ENCODE measurements at regions not wholly inside any gene's neighbourhood (a gene's known extent, or its start where the extent isn't known, plus 50 kb on each side); places are given as distances from the start of the nearest gene placed in this dataset.
"Not testable (repeated sequence)": the region's sequence is repeated elsewhere in the genome, so short reads cannot be mapped to it uniquely, and the experiment has no call there.

- ATAC-seq; H3K4me1 ChIP-seq; DNase-seq; H3K4me3 ChIP-seq; H3K9me3 ChIP-seq; intact Hi-C loops (cut with DNase I); H3K27ac ChIP-seq; H3K27me3 ChIP-seq; H3K36me3 ChIP-seq: not testable (repeated sequence)
- 67% methylated on average over 5 of the region's 6 CpGs for WGBS, 2 donors
Measured at GRCh38 chr6:57860481-57861315, 543.3 kb downstream of the PRIM2 start.

DNA sequence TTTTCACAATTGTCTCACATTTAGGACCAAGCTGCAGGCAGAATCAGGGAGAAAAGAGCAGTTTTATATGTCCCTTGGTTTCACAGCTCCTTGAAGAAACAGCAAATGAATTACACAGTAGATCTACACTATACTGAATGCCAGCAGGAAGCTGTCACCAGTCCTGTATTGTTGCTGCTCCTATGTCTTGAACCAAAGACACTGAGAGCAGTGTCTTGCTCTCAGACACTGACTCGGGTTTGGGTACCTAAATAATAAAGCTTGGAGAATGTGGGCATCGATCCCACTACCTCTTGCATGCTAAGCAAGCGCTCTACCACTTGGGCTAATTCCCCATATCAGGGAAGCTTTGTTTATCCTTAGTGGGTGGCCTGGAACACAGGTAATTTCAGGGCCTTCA, 552.7 kb downstream of the PRIM2 start:
- DNase-seq; H3K4me1 ChIP-seq; ATAC-seq; H3K27ac ChIP-seq; H3K36me3 ChIP-seq; H3K9me3 ChIP-seq; H3K27me3 ChIP-seq; intact Hi-C loops (cut with DNase I); H3K4me3 ChIP-seq: not testable (repeated sequence)
- 24 to 48% methylated on average over 3 of the region's 3 CpGs for WGBS, 2 donors

- H3K27ac ChIP-seq; ATAC-seq; H3K4me3 ChIP-seq; H3K27me3 ChIP-seq; H3K4me1 ChIP-seq; H3K36me3 ChIP-seq; intact Hi-C loops (cut with DNase I); H3K9me3 ChIP-seq; DNase-seq: not testable (repeated sequence)
- WGBS, 2 donors: 67 to 71% methylated on average over 7 of the region's 7 CpGs
Measured at GRCh38 chr6:57873424-57873823, 556.0 kb downstream of the PRIM2 start.

- H3K27me3 ChIP-seq; DNase-seq; H3K27ac ChIP-seq; H3K4me1 ChIP-seq; H3K9me3 ChIP-seq; H3K36me3 ChIP-seq; intact Hi-C loops (cut with DNase I); ATAC-seq; H3K4me3 ChIP-seq: not testable (repeated sequence)
- 85 to 88% methylated on average over 2 of the region's 2 CpGs for WGBS, 2 donors
Measured at GRCh38 chr6:57876659-57877058, 559.2 kb downstream of the PRIM2 start.

GRCh38 chr6:57877729-57878128, 560.3 kb downstream of the PRIM2 start:
- H3K36me3 ChIP-seq; DNase-seq; H3K27me3 ChIP-seq; intact Hi-C loops (cut with DNase I); H3K4me1 ChIP-seq; H3K9me3 ChIP-seq; H3K27ac ChIP-seq; ATAC-seq; H3K4me3 ChIP-seq: not testable (repeated sequence)
- WGBS, 2 donors: 87 to 91% methylated on average over 3 of the region's 3 CpGs

GRCh38 chr6:57878792-57879191, 561.4 kb downstream of the PRIM2 start:
- H3K36me3 ChIP-seq; H3K4me3 ChIP-seq; H3K27me3 ChIP-seq; ATAC-seq; H3K27ac ChIP-seq; intact Hi-C loops (cut with DNase I); H3K9me3 ChIP-seq; H3K4me1 ChIP-seq; DNase-seq: not testable (repeated sequence)
- WGBS, 2 donors: 59 to 61% methylated on average over 1 of the region's 1 CpG

DNA sequence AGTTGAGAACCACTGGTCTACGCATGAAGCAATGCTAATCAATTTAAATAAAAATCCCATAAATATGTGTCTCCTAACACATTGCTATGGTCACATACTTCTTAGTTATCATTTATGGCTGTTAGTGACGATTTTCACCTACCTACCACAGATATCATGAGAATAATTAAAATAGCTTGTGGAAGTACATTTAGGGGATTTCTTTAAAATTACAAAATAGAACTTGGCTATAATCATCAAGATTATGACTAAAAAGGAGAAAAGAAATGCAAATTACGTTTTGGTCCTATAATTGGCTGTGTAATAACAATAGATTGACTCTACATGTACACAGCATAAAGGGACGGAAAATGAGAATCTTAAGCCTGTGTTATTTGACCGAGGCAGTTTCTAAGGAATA, 581.4 kb downstream of the PRIM2 start:
- ATAC-seq; intact Hi-C loops (cut with DNase I): not testable (repeated sequence)
- WGBS, 2 donors: 78 to 82% methylated on average over 5 of the region's 5 CpGs

GRCh38 chr6:57900687-57901399, 583.4 kb downstream of the PRIM2 start:
- H3K9me3 ChIP-seq; H3K4me3 ChIP-seq; H3K4me1 ChIP-seq; H3K27ac ChIP-seq; H3K36me3 ChIP-seq; H3K27me3 ChIP-seq; ATAC-seq; intact Hi-C loops (cut with DNase I); DNase-seq: not testable (repeated sequence)
- WGBS, 2 donors: 93 to 94% methylated on average over 2 of the region's 5 CpGs

More for the DNA sequence above, 581.4 kb downstream of the PRIM2 start:
- H3K27me3 ChIP-seq, H3K27ac ChIP-seq, H3K36me3 ChIP-seq, H3K4me3 ChIP-seq, DNase-seq, H3K9me3 ChIP-seq, H3K4me1 ChIP-seq: not testable (repeated sequence)

DNA sequence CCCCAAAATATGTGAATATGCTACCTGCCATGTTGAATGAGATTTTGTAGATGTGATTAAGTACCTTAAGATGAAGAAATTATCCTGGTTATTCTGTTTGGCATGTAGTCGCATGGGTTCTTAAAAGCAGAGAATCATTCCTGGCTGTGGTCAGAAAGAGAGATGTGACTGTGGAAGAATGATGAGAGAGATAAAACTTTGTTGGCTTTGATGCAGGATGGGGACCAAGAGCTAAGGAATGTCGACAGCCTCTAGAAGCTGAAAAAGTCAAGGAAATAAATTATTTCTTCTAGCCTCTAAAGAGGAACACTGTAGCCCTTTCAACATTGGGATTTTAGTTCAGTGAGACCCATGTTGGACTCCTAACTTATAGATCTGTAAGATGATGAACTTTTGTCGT, 584.0 kb downstream of the PRIM2 start:
- H3K4me3 ChIP-seq; H3K36me3 ChIP-seq; ATAC-seq; H3K27ac ChIP-seq; DNase-seq; H3K9me3 ChIP-seq; H3K27me3 ChIP-seq; H3K4me1 ChIP-seq; intact Hi-C loops (cut with DNase I): not testable (repeated sequence)
- WGBS, 2 donors: 87 to 90% methylated on average over 3 of the region's 3 CpGs

- H3K27me3 ChIP-seq; intact Hi-C loops (cut with DNase I); H3K4me3 ChIP-seq; H3K36me3 ChIP-seq; H3K9me3 ChIP-seq; ATAC-seq; H3K4me1 ChIP-seq; DNase-seq; H3K27ac ChIP-seq: not testable (repeated sequence)
- 68 to 71% methylated on average over 6 of the region's 6 CpGs for WGBS, 2 donors
Measured at GRCh38 chr6:57904356-57904755, 586.9 kb downstream of the PRIM2 start.

GRCh38 chr6:57915300-57915699, 597.9 kb downstream of the PRIM2 start:
- H3K4me1 ChIP-seq; H3K9me3 ChIP-seq; H3K27ac ChIP-seq; ATAC-seq; H3K4me3 ChIP-seq; intact Hi-C loops (cut with DNase I); DNase-seq; H3K27me3 ChIP-seq: not testable (repeated sequence)
- peaks cover 0 to 19% (median 0%) of the 10 kb centered on the region in 9 donors for H3K36me3 ChIP-seq

Measured in heart right ventricle (tissue), 16 donors.